SJSA1 (cell line): ENCODE measurements at regions not wholly inside any gene's neighbourhood (a gene's known extent, or its start where the extent isn't known, plus 50 kb on each side); places are given as distances from the start of the nearest gene placed in this dataset.

ENCODE experiments used
- DNase-seq, 2 experiments: peaks; one replicate each; pipeline ENCODE4 v3.0.0-alpha.2; 2015 to 2020; ENCODE audit warnings: low spot score in 2 of 2, low read depth in 1 of 2
- H3K27ac ChIP-seq: fragments of 250-450 bp; sonication (Bioruptor Pico); 2 replicates; pipeline ENCODE4 v1.5.1; 2020; ENCODE audit warnings: mild to moderate bottlenecking, moderate library complexity
- H3K27me3 ChIP-seq: fragments of 250-450 bp; sonication (Bioruptor Pico); replicated peaks from 2 replicates; pipeline ENCODE4 v1.5.1; 2020; ENCODE audit warnings: mild to moderate bottlenecking, moderate library complexity
- H3K36me3 ChIP-seq: fragments of 250-450 bp; sonication (Bioruptor Pico); 2 replicates; pipeline ENCODE4 v1.5.1; 2020; ENCODE audit warnings: mild to moderate bottlenecking
- H3K4me1 ChIP-seq: fragments of 250-450 bp; sonication (Bioruptor Pico); replicated peaks from 2 replicates; pipeline ENCODE4 v1.6.1; 2021; ENCODE audit warnings: mild to moderate bottlenecking
- H3K4me3 ChIP-seq: fragments of 250-450 bp; sonication (Bioruptor Pico); 2 replicates; pipeline ENCODE4 v1.5.1; 2020; ENCODE audit warnings: mild to moderate bottlenecking
- H3K9me3 ChIP-seq: fragments of 250-450 bp; sonication (Bioruptor Pico); replicated peaks from 2 replicates; pipeline ENCODE4 v1.5.1; 2020; ENCODE audit warnings: mild to moderate bottlenecking

DNA sequence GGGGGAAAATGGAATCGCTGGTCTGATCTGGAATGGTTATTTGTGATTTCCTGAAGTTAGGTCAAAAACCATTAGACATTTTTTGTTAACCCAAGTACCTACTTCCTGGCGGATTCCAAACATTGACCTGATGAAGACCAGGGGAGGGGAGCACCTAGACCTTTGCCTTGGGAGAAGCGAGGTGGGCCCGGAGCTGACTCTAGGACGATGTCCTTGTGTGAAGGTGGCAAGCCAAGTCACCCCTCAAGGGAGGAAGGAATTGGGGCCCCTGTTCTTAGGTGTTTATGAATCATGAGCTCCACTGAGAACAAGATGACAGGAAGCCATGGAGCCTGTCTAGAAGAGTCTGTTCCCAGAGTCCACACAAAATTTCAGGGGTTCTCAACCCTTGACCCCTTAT is 204.9 kb upstream of the FOXF1 start:
- Histone ChIP-seq H3K36me3 (no peaks in the 10 kb centered on the region), H3K4me1 (peaks cover 45% of the 10 kb centered on the region), H3K4me3 (no peak overlapping the region), H3K27ac (peak overlapping the region; percentile 69), H3K9me3 (no peaks in the 10 kb centered on the region), H3K27me3 (no peaks in the 10 kb centered on the region)
- no peak for DNase-seq

DNA sequence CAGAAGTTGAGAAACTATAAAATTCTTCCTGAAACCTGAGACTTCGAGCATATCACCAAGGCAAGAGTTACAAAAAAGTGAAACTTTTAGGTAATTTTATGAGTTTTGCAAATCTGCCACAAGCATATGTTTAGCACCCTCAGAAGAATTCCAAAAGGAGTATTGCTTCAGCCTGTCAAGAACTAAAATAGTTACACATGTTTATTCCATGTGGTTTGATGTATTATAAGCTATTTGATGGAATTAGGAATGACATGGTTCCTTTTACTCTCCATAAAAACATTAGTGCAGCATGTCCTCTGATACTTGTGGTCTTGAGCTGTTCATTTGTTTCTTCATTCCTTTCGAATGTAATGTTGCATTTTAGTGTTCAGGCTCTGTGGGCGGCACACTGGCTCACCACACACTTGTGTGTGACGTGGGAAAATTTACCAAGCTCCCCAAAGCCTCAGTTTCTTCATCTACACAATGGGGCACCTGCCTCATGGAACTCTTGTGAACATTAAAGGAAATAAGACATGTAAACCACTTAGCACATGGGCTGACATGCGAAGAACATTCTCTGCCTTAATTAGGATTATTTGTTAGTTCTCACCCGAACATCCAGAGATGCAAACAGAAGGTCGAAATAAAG is 204.2 kb upstream of the FOXF1 start:
- Histone ChIP-seq H3K4me1 (peaks cover 40% of the 10 kb centered on the region), H3K36me3 (no peaks in the 10 kb centered on the region), H3K4me3 (no peak overlapping the region), H3K9me3 (no peaks in the 10 kb centered on the region), H3K27ac (peak overlapping the region; percentile 69), H3K27me3 (no peaks in the 10 kb centered on the region)
- DNase-seq: peak in 1 of 2 experiments; percentile 70

DNA sequence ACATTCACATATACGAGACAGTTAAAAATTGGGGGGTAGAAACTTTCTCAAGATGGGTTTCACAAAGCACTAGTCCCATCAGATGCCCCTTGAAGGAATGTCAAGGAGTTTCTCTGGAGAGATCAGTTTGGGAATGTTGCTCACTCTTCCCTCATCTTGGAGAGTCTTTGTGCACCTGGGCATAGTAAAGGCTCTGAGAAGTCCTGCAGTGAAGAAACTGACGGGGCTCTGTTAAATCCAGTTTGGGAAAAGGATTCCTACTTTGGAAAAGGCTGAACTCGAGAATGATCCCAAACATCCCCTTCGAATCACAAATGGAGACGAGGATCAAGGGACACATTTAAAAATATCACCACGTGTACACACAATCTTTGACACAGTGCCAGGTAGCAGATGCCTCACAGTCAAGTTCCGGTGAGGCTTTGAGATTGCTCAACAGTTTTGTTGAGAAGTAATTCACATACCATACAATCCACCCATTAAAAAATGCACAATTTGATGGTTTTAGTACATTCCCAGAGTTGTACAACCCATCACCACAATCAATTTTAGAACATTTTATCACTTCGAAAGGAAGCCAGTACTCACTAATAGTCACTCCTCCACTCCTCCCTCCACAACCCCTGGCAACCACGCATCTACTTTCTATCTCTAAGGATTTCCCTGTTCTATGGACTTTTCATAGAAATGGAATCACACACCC is 203.4 kb upstream of the FOXF1 start:
- DNase-seq: peak in 1 of 2 experiments; percentile 52
- Histone ChIP-seq H3K4me1 (peaks cover 35% of the 10 kb centered on the region), H3K27ac (peak overlapping the region; percentile 69), H3K36me3 (no peaks in the 10 kb centered on the region), H3K9me3 (no peaks in the 10 kb centered on the region), H3K4me3 (no peak overlapping the region), H3K27me3 (no peaks in the 10 kb centered on the region)

GRCh38 chr16:86307514-86307903 is 202.8 kb upstream of the FOXF1 start:
- Histone ChIP-seq H3K27ac (peak overlapping the region; percentile 69), H3K4me1 (peaks cover 35% of the 10 kb centered on the region), H3K4me3 (no peak overlapping the region), H3K27me3 (no peaks in the 10 kb centered on the region), H3K9me3 (no peaks in the 10 kb centered on the region), H3K36me3 (no peaks in the 10 kb centered on the region)
- DNase-seq: peak in 1 of 2 experiments; percentile 50

GRCh38 chr16:86308514-86308913 is 201.8 kb upstream of the FOXF1 start:
- Histone ChIP-seq H3K36me3 (no peaks in the 10 kb centered on the region), H3K9me3 (no peaks in the 10 kb centered on the region), H3K4me1 (peaks cover 35% of the 10 kb centered on the region), H3K27ac (no peak overlapping the region), H3K27me3 (no peaks in the 10 kb centered on the region), H3K4me3 (no peak overlapping the region)
- no peak for DNase-seq

DNA sequence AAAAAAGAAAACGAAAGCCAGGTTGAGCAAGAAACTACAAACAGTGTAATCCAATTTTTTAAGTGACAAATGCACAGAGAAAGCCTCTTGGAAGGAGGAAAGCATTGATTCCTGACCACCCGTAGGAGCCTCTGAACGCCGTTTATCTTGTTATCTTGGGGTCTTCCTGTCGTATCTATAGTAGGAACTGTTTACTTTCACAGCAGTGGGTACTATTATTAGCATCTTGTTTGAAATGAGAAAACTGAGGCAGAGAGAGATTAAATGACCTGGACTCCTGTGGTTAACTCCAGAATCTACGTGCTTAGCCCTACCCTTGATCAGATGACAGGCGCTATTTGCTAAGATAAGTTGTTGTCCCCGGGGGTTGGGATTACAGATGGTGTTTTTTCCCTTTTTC is 196.7 kb upstream of the FOXF1 start:
- H3K9me3 ChIP-seq: no peaks in the 10 kb centered on the region
- H3K4me3 ChIP-seq: no peak overlapping the region
- H3K36me3 ChIP-seq: no peaks in the 10 kb centered on the region
- no peak for DNase-seq
- no peaks in the 10 kb centered on the region for H3K4me1 ChIP-seq
- H3K27ac ChIP-seq: no peak overlapping the region
- H3K27me3 ChIP-seq: no peaks in the 10 kb centered on the region

GRCh38 chr16:86314402-86315025 is 195.8 kb upstream of the FOXF1 start:
- no peaks in the 10 kb centered on the region for H3K27me3 ChIP-seq

GRCh38 chr16:86316967-86317812 is 193.1 kb upstream of the FOXF1 start:
- DNase-seq: no peak
- Histone ChIP-seq H3K4me1 (peaks cover 6% of the 10 kb centered on the region), H3K4me3 (no peak overlapping the region), H3K9me3 (no peaks in the 10 kb centered on the region), H3K27ac (no peak overlapping the region), H3K36me3 (no peaks in the 10 kb centered on the region), H3K27me3 (no peaks in the 10 kb centered on the region)

More at GRCh38 chr16:86314402-86315025, 195.8 kb upstream of the FOXF1 start:
- Histone ChIP-seq H3K27ac (no peak overlapping the region), H3K4me1 (no peaks in the 10 kb centered on the region), H3K4me3 (no peak overlapping the region), H3K9me3 (no peaks in the 10 kb centered on the region), H3K36me3 (no peaks in the 10 kb centered on the region)
- no peak for DNase-seq

GRCh38 chr16:86317813-86318650 is 192.3 kb upstream of the FOXF1 start:
- no peak for DNase-seq
- Histone ChIP-seq H3K9me3 (no peaks in the 10 kb centered on the region), H3K36me3 (no peaks in the 10 kb centered on the region), H3K27ac (no peak overlapping the region), H3K4me3 (no peak overlapping the region), H3K4me1 (peaks cover 12% of the 10 kb centered on the region), H3K27me3 (no peaks in the 10 kb centered on the region)

- Histone ChIP-seq H3K9me3 (no peaks in the 10 kb centered on the region), H3K27ac (no peak overlapping the region), H3K4me1 (peaks cover 12% of the 10 kb centered on the region), H3K36me3 (no peaks in the 10 kb centered on the region), H3K4me3 (no peak overlapping the region), H3K27me3 (no peaks in the 10 kb centered on the region)
- DNase-seq: no peak
Observed at GRCh38 chr16:86319585-86320236, 190.6 kb upstream of the FOXF1 start.

GRCh38 chr16:86320237-86320595 is 190.1 kb upstream of the FOXF1 start:
- no peak overlapping the region for H3K4me3 ChIP-seq
- DNase-seq: no peak

DNA sequence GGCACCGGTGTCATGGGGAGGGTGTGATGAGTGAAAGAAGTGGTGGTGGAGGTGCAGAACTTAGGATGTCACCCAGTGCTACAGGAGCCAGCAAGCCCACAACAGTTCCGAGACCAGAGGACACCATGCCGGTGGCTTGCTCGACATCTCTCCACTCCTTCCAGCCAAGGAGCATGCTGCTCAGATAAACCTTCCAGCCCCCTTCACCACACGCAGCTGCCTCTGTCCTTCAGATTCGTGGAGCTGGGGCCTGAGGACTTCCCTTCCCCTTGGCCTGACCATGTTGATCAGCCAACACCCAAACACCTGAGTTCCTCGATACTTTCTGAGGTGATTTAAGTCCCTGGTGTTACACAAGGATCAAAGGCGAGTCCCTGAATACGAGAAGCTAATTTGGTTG is 188.8 kb upstream of the FOXF1 start:
- Histone ChIP-seq H3K4me3 (no peak overlapping the region), H3K27ac (no peak overlapping the region), H3K27me3 (no peaks in the 10 kb centered on the region), H3K4me1 (peaks cover 12% of the 10 kb centered on the region), H3K36me3 (no peaks in the 10 kb centered on the region), H3K9me3 (no peaks in the 10 kb centered on the region)
- no peak for DNase-seq

More at GRCh38 chr16:86320237-86320595, 190.1 kb upstream of the FOXF1 start:
- Histone ChIP-seq H3K27me3 (no peaks in the 10 kb centered on the region), H3K9me3 (no peaks in the 10 kb centered on the region), H3K36me3 (no peaks in the 10 kb centered on the region), H3K4me1 (peaks cover 12% of the 10 kb centered on the region), H3K27ac (no peak overlapping the region)

GRCh38 chr16:86322283-86322682 is 188.0 kb upstream of the FOXF1 start:
- Histone ChIP-seq H3K4me1 (peaks cover 12% of the 10 kb centered on the region), H3K27me3 (no peaks in the 10 kb centered on the region), H3K9me3 (no peaks in the 10 kb centered on the region), H3K4me3 (no peak overlapping the region), H3K36me3 (no peaks in the 10 kb centered on the region), H3K27ac (no peak overlapping the region)
- peak in 1 of 2 experiments; percentile 40 for DNase-seq
